GM18867 (cell line): ENCODE measurements at regions not wholly inside any gene's neighbourhood (a gene's known extent, or its start where the extent isn't known, plus 50 kb on each side); places are given as distances from the start of the nearest gene placed in this dataset.
"Not testable (repeated sequence)": the region's sequence is repeated elsewhere in the genome, so short reads cannot be mapped to it uniquely, and the experiment has no call there.

ENCODE experiments used
- ATAC-seq: cut with Tn5 transposase; IDR thresholded peaks from one replicate; pipeline ENCODE4 v1.9.1; 2021; ENCODE audit warnings: mild to moderate bottlenecking, moderate library complexity; ENCODE audit not compliant: unreplicated experiment

DNA sequence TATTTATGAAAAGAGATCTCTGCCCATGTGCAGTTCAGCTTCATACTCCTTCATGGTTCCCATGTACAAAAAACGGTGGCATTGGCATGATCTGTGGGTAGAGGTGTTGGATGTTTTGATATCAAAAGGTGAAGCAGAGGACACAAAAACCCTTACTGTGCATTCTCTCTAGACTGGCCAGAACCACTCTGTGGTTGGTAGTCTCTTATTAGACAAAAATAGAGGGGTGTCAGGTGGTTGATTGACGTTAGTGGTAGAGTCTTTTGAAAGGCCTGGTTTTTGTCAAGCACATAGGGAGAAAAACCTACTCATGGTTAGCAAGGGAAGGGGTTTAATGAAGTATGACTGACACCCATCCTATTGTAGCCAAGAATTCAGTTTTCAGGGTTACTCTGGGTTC is 400.0 kb upstream of the TMPRSS15 start:
- ATAC-seq = no peak

DNA sequence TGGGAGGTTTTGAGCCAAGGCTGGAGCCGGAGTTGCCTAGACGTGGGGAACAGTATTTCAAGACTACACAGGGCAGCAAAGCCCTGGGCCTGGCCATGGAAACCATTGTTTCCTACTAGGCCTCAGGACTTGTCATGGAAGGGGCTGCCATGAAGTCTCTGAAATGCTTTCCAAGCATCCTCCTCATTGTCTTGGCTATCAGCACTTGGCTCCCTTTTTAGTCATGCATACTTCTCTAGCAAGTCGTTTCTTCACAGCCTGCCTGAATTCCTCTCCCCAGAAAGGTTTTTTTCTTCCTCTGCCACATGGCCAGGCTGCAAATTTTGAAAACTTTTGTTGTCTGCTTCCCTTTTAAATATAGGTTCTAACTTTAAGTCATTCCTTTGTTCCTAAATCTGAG is 406.6 kb upstream of the TMPRSS15 start:
- no peak for ATAC-seq

DNA sequence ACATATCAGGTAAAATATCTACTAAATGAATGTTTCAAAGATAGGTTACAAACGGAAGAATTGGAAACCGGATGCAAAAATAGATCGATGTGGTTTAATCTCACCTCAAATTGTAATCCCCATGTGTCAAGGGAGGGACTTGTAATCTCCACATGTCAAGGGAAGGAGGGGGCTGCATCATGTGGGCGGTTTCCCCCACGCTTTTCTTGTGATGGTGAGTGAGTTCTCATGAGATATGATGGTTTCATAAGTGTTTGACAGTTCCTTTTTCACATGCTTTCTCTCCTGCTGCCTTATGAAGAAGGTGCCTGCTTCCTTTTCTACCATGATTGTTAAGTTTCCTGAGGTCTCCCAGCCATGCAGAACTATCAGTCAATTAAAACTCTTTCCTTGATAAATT is 408.7 kb upstream of the TMPRSS15 start:
- no peak for ATAC-seq

DNA sequence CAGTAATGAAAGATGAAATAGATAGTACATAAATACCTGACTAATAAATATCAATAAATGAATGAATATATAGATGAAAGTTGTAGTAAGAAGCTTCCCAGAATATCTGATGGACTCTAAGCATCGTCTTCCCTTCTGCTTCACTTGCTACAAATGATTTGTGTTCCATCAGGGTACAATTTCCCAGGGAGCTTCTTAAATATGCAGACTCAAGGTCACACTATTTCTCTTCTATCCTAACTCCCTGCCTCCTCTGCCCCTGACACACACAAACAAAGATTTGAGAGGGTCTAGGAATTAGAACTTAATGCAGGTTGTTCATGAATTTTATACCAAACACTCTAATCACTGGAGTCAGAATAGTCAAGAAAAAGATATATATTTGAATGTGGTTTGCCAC is 415.9 kb upstream of the TMPRSS15 start:
- no peak for ATAC-seq

DNA sequence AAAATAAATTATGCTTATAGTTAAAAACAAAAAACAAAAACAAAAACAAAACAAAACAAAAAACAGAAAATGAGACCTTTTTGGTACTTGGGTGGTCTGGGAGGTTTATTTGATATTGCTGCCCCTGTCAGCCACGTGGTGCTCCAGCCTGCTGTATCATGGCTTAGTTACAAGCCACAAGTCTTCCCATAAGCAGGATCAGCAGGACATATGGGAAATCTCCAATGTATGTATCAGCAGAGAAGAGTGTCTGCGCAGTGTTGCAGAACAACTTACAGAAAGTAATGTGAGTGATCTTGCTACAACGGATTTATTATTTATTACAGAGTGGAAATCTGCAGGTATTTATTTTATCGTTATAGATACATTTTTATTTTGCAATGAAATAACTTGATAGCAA is 423.0 kb upstream of the TMPRSS15 start:
- no peak for ATAC-seq

DNA sequence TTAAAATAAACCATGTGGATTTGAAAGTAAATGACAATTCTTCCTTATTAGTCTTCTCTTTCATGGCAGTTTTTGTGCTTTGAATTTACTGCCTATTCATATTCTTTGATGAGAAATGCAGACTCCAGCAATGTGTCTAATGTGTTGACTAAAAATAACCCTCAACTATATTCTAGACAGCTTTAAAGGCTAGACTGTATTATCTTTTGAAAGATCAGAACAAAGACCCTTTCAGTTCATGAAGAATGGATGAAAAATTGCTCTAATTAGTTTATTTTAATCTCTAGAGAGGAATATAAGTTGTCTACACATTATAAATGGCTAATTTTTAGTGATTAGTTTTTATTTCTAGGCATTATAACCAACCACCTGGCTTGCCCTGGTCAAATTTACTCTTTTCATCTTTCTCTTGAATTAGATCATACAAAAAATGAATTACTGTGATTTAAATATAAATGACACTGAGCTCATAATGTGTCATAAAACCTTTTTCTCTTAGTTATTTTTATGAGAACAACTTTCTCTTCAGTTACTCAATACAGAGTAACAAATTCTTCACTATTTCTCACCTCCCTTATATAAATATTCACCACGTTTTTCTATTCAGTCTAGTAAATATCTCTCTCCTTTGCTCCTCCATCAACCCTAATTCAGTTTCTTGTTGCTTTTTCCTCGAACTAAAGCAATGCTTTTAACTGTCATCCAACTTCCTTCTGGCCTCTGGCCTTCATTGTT is 428.5 kb upstream of the TMPRSS15 start:
- ATAC-seq = no peak

DNA sequence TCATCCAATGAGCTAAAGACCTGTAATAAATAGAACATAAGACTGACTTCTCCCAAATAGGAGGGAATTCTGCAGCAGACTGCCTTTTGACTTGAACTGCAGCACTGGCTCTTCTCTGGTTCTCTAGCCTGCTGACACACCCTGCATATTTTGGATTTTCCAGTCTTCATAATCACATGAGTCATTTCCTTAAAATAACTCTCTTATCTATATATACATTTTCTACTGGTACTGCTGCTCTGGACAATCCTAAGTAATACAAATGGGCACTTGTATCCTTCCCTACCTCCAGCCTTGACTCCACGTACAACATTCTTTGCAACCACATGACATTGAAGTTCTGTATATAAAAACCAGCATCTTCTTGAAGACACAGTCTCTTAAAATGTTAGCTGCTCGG is 429.4 kb upstream of the TMPRSS15 start:
- no peak for ATAC-seq

DNA sequence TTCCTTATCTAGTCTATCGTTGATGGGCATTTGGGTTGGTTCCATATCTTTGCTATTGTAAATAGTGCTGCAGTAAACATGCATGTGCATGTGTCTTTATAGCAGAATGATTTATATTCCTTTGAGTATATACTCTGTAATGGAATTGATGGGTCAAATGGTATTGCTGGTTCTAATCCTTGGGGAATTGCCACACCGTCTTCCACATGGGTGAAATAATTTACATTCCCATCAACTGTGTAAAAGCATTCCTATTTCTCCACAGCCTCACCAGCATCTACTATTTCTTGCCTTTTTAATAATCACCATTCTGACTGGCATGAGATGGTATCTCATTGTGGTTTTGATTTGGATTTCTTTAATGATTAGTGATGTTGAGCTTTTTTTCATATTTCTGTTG is 430.5 kb upstream of the TMPRSS15 start:
- not testable (repeated sequence) for ATAC-seq

DNA sequence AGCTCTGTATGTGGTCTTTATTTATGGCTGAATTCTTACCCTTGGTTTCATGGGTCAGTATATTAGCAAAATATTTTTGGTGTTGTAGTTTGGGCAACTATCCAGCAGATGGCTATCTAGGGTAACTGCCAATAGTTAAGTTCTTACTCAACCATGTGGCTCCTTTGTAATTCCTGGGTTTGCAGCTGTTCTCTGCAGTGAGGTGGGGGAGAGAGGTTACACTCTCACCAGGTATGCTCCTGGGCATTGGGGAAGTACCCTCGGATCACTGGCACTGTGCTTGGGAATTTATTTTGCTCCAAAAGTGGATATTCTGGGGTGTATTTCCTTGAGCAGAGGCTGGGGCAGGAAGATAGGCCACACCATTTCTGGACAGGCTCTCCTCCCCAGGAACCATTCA is 436.7 kb upstream of the TMPRSS15 start:
- ATAC-seq = peak; percentile 64

DNA sequence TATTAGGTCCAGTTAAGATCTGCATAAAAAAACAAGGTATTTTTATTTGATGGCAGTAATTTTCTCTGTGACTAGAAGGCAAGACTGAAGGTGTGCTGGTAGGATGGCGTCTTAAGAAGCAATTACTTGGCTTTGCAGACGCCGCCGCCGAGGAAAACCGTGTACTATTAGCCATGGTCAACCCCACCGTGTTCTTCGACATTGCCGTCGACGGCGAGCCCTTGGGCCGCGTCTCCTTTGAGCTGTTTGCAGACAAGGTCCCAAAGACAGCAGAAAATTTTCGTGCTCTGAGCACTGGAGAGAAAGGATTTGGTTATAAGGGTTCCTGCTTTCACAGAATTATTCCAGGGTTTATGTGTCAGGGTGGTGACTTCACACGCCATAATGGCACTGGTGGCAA is 454.0 kb upstream of the TMPRSS15 start:
- not testable (repeated sequence) for ATAC-seq

DNA sequence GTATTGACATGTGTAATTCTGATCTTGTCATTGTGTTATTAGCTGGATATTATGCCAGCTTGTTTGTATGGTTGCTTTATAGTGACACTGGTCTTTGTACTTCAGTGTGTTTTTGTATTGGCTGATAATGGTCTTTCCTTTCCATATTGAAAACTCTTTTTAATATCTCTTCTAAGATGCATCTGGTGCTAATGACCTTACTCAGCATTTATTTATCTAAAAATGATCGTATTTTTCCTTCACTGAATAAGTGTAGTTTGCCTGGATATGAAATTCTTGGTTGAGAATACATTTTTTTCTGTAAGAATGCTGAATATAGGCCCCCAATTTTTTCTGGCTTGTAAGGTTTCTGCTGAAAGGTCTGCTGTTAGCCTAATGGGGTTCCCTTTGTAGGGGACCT is 465.5 kb upstream of the TMPRSS15 start:
- ATAC-seq = no peak

DNA sequence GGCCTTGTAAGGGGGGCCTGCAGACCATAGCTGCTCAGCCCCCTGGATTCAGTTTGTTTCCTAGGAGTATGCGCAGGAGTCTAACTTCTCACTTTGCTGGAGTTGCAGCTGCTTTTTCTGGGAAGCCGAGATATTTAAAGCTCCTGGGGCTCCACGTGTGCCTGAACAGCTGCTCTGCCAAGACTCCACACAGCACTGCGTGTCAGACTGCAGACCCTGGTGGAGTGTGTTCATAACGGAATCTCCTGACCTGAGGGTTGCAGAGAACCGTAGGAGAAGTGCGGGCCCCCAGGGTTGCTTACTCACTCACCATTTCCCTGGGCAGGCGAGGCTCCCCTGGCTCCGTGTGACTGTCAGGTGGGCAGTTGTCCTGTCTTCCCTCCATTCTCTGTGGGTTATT is 474.3 kb upstream of the TMPRSS15 start:
- no peak for ATAC-seq

DNA sequence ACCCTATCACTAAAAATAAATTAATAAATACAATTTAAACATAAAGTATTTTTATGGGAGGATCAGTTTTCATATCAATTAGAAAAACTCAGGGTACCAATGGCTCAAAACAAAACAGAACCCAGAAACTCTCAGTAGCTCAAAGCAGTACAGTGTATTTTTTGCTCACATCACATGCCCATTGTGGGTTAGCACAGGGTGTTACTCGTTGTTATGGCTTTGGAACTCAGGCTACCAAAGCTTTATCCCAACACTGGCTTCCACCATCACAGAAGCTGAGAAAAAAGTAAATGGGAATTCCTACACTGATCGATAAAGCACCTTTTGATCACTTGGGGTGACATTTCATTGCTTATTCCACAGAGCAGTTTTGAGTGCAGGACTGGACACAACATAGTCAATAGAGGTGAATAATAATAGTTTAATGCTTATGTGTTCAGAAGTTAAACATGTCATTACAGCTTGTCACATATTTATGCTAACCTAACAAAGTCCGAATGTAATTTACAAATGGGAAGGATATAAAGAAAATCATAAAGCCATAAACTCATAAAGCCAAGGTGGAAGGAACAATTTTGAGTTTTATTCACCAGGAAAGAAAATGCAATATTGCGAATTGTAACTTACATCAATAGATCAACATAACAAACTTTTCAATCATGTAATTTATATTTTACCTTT is 484.5 kb upstream of the TMPRSS15 start:
- ATAC-seq = no peak

DNA sequence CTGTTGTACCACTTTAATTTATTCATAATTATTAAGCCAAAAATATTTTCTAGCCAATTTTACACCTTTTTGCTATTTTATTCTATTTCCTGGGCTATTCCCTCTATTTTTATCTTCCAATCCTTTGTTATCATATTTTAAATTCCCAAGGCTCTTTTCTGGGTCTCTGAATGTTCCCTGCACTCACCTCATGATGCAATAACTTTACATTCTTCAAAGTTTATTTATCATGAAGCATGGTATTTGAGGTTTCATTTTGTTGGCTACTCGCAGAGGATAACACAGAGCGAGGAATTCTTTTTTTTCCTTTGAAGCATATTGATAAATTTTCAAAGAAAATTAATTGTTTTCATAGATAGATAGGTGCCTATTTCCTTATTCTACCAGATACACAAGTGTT is 489.8 kb upstream of the TMPRSS15 start:
- no peak for ATAC-seq

DNA sequence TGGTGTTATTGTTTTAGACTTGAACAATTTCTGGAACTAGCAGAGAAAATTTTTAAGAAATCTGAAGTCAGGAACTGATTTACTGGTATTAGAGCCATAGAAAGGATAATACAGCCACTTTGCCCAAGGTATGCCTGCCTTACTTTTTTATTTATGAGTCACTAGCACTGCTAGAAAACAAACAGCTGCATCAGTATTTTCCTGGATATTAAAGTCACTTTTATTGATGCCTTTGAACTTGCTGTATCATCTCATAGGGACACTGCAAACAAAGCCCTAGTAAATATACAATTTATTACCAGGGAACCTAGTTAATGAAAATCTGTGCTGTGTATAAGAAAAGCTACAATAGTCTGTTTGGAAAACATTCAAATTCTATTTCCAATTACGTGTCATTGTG is 490.8 kb upstream of the TMPRSS15 start:
- ATAC-seq = no peak

DNA sequence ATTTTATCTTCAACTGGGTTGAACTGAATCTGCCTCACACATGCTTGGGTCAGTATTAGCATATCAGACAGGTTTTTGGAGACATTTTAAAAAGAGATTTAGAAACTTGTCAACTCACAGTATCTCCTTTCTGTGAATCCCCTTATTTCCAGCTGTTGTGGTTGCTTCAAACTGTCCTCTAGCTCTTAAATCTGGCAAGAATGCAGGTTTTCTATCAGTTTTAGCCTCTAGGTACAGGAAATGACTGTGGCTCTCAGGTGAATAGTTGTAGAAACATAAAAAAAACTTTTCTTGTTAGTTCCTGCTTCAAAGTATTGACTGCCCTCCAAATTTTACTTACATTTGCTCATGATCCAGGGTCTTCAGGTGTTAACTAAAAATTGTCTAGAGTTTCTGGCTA is 495.7 kb upstream of the TMPRSS15 start:
- no peak for ATAC-seq

DNA sequence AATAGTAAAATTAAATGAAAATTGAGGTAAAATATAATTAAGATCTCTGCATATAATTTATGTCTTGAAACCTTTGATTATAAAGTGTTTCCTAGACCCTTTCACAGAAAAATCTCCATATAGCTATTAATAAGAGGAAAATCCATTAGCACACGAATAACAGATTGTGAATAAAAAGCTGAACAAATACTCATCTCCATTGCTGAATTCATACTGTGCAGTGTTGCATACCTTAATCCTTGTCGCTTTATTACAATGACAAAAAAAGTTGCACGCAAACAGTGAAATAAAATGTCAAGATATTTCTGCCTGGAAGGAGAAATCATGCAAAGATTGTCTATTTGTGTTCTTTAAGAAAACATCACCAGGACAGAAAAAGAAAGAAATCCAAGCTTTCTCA is 499.1 kb upstream of the TMPRSS15 start:
- no peak for ATAC-seq

DNA sequence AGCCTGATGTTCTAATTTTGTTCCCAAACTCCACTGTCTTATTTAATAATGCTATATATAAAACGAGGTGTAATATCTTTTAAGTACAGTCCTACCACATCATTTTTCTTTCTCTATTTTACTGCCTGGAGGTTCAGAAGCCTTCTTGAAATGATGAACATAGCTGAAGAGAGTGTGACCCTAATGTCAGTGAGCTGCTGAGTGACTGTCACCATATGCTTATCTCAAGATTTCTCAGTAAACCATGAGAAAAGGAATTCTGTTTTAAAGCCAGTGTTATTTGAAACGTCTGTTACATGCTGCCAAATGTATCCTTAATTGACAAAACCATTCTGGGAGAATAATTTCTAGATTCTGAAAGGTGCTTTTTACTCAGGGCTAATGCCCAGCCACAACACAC is 503.5 kb upstream of the TMPRSS15 start:
- ATAC-seq = no peak

DNA sequence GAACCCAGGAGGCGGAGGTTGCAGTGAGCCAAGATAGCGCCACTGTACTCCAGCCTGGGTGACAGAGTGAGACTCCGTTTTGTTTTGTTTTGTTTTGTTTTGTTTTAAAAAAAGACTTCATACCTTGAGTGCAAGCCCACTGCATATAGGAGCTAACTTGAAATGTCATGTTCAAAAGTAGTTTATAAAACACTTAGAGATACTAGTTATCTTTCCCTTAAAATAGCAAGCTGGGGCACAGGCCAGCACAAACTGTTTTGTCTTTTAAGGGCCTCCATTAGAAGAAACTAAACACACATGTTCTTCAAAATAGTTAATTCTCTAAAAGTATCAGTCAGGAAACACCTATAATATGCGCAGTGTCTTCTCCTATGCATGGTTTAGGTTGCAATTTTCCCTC is 505.1 kb upstream of the TMPRSS15 start:
- ATAC-seq = no peak

DNA sequence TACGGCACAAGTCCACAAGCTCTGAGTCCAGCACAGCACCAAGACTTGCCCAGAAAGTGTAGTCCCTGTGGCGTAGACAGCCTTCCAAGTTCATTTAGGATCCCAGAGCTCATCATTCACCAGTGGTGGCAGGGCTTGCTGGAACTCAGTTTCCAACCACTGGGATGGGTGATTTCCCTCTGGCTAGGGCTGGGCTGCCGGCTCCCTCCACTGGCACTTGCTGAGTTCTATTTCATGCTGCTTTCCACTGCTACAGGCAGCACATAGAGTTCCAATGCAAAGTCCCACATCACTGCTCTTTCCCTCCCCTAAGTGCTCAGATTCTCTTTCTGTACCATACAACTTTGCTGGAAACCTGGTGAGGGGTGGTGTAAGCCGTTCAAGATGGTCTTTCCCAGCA is 510.3 kb upstream of the TMPRSS15 start:
- ATAC-seq = no peak

DNA sequence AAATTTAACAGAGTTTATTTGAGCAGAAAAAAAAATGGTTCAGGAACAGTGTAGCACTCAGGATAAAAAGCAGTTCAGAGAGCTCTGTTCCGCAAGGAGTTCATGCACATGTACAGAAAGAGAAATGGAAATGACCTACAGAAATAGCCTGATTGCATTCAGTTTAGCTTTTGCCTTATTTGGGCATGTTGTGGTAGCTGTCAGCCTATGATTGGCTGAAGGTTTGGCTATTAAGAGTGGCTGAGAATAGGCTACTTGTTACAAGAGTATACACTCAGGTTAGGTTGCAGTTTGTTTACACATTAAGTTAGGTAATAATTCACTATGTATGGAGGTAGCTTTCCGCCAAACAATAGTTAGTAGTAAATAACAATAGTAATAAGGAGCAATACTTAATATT is 511.0 kb upstream of the TMPRSS15 start:
- ATAC-seq = no peak

DNA sequence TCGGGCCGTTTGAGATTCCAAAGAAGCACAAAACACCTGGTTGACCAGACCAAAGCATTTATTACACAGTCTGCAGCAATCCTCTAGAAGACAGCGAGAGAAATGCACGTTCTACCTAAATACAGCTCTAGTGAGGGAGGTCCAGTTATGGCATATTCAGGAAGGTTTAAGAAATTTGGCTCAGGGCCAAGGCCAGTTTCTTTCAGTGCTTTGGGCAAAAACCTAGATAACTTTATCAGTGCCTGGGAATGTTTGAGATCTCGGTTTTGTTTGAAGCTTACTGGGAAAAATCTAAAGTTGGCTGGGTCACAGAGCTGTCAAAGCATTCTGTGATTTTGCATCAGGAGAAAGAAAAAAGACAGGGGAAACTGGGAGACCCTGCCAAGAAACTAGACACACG is 514.0 kb upstream of the TMPRSS15 start:
- ATAC-seq = no peak

DNA sequence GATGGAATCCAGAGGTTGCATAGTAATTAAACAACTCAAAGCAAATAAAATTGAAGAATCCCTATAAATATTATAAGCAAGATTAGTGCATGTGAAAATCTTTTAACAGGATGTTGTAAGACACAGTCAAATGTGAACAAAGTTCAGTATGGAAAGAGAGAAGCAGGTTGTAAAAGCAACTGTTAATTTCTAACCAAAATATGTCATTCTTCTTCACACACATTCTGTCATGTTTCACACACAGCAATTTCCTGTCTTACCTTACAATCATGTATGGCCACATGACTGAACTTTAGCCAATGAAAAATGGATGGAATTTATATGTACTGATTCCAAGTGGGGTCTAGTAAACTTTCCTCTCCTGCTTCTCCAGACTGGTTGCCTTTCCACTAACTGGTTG is 527.7 kb upstream of the TMPRSS15 start:
- no peak for ATAC-seq
